HG03558 (cell line): ENCODE measurements at regions not wholly inside any gene's neighbourhood (a gene's known extent, or its start where the extent isn't known, plus 50 kb on each side); places are given as distances from the start of the nearest gene placed in this dataset.
"Not testable (repeated sequence)": the region's sequence is repeated elsewhere in the genome, so short reads cannot be mapped to it uniquely, and the experiment has no call there.

ENCODE experiments used
- ATAC-seq: cut with Tn5 transposase; IDR thresholded peaks from one replicate; pipeline ENCODE4 v1.9.1; 2021; ENCODE audit warnings: moderate number of reproducible peaks; ENCODE audit not compliant: unreplicated experiment; ENCODE audit errors: extremely low read depth

DNA sequence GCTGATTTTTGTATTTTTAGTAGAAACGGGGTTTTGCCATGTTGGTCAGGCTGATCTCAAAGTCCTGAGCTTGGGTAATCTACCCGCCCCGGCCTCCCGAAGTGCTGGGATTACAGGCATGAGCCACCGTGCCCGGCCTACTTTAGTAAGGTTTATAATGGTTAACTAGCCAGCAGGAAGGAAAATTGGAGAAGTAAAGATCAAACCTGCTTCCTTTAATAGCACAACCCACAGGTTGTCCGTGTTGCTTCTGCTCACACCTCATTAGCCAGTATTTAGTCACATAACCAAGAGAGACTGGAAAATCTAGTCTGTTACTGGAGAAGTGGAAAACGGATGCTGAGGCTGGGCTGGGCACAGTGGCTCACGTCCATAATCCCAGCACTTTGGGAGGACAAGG is 51.9 kb upstream of the TBL1XR1 start:
- no peak for ATAC-seq

DNA sequence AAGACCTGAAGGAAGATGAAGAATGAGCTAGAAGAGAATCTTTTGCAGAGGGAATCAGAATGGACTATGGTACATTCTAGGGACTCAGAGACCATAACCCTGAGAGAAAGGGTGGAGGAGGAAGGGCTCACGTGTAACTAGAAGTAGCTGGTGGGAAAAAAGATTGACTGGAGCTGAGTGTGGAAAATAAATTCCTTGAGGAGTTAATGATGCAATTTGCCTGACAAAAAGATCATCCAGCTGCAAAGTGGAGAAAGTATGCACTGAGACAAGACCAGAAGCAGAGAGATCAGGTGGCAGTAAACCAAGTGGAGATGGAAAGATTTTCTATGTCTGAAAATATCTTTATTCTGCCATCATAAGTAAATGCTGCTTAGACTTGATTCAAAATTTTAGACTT is 52.9 kb upstream of the TBL1XR1 start:
- no peak for ATAC-seq

DNA sequence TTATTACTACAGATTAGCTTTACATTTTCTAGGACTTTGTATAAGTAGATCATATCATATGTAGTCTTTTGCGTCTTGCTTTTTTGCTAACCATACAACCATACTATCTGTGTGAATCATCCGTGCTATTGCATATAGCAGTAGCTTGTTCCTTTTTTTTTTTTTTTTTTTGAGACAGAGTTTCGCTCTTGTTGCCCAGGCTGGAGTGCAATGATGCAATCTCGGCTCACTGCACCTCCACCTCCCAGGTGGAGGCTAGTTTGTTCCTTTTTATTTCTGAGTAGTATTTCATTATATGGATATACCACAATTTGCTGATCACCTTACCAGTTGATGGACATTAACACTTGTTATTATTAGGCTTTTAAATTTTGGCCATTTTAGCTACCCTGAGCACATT is 54.5 kb upstream of the TBL1XR1 start:
- ATAC-seq: peak; percentile 33

DNA sequence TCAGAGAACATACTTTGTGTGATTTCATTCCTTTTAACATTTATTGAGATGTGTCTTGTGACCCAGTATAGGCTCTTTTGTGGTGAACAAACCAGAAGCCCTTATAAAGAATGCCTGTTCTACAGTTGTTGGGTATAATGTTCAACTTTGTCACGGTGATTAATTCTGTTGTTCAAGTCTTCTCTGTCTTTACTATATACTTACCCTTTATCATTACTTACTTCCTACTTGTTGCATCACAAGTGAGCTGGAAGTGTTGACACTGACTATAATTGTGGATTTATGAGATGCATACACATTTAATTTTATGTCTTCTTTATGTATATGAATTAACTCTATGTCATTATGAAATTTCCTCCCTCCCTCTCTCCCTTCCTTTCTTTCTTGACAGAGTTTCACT is 59.7 kb upstream of the TBL1XR1 start:
- ATAC-seq: no peak

DNA sequence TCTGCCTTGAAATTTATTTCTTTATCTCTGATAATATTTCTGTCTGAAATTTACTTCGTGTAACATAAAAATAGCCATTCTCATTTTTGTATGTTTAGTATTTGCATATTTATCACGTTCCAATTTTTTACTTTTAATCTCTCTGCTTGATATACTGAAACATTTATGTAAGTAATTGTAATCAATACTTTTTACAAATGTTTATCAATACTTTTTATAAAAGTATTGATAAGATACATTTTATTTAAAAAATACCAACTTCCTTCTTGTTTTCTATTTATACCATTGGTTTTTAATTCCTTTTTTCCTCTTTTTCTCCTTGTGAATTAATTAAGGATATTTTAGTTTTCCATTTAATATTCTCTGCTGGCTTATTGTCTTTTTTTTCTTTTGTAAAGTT is 60.3 kb upstream of the TBL1XR1 start:
- ATAC-seq: no peak

DNA sequence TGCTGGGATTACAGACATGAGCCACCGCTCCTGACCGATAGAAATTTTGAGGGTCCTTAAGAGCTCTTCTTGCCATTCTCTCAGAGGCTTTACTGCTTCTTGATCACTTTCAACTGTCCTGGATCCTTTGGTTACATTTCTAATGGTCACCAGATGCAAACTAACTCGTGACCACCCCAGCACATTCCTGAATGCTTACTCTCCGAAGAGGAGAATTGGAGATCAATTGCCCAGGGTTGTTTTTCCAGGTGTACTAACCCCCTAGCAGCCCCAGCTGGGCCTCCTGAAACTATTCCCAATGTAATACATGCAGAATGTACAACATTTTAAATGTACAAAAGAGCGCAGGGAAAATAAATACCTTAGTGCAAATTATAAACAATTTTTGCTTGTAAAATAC is 65.1 kb upstream of the TBL1XR1 start:
- no peak for ATAC-seq

DNA sequence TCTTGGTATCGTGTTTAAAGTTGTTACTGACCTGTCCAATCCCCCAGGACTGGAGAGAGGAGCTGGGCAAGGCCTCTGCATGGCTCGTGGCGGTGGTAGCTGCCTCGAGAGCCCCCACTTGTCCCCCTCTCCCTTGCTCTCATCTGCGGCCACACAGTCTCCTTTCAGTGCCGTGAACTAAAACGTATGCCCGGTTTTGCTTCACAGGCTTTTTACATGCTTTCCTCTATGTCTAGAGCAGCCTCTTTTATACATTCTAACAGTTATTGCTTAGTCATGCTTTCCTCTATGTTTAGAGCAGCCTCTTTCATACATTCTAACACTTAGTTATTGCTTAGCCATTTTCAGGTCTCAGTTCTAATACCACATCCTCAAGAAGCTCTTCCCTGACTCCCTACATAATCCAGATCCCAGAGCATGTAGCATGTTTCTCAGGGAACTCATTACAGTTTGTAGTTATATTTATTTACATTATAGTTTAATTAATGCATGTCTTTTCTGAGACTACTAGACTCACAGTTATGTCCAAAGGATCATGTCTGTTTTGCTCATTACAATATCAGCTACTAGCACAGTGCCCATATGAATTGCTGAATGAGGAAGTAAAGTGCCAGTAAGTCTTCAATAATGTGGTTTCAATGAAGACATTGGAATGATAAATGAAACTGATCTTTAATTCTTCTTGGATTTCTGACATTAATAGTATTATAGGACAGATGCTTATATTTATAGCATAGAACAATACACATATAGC is 66.5 kb upstream of the TBL1XR1 start:
- ATAC-seq: no peak

DNA sequence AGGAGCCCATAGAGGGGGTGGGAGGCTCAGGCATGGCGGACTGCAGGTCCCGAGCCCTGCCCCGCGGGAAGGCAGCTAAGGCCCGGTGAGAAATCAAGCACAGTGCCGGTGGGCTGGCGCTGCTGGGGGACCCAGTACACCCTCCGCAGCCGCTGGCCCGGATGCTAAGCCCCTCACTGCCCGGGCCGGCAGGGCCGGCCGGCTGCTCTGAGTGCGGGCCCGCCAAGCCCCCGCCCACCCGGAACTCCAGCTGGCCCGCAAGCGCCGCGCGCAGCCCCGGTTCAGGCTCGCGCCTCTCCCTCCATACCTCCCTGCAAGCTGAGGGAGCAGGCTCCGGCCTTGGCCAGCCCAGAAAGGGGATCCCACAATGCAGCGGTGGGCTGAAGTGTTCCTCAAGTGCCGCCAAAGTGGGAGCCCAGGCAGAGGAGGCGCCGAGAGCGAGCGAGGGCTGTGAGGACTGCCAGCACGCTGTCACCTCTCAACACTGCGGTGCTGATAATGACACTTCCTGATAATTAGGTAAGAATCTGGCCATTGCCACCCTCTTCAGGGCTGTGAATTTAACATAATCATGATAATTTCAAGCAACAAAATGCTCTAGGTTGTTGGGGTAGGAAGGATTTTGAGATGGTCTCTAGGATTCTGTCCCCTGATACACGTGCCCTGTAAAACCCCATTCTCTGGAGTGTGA is 74.7 kb upstream of the TBL1XR1 start:
- not testable (repeated sequence) for ATAC-seq

DNA sequence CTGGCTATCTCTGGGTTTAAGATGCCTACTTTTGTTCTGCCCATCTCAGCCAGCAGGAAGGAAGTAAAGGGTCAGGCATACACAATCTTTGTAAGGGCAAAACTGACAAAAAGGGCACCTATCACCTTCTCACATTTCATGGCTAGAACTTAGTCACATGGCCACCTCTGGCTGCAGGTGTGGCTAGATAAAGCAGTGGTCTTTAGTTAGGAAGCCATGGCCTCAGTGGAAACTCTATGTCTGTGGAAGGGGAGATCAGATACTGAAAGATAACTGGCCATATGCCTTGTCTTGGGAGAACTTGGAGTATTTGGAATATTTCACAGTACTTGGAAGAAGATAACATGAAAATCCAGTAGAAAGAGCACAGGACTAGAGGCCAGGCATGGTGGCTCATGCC is 80.7 kb upstream of the TBL1XR1 start:
- ATAC-seq: no peak

DNA sequence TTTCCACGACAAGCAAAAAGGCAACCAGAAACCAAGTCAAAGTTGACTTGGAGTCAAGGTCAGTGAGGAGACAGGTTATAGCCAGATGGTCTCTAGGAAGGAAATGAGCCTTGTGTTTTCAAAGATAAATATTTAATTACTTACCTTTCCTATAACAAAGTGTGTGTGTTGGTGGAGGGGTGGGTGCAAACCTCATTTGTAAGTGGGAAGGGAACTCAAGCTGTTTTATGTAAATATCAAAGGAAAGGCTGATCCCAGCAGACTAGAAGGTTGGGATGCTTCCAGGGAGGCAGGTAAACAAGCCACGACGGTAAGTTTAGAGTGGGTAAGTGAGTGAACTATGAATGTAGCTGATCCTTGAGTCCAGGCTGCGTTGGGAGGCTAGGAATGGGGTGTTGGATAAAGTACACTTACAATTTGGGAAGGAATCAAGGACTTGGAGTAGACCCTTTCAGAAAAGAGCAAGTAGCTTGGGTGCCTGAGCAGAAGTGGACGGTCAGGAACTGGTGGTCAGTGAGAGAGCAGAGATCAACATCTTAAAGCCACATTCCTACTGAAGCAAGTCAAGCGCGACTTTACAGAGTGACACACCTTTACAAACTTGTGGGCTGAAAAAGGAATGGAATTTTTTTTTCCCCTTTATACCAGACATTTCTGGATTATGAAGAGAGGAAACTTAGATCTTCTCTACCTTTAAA is 82.0 kb upstream of the TBL1XR1 start:
- ATAC-seq: no peak

DNA sequence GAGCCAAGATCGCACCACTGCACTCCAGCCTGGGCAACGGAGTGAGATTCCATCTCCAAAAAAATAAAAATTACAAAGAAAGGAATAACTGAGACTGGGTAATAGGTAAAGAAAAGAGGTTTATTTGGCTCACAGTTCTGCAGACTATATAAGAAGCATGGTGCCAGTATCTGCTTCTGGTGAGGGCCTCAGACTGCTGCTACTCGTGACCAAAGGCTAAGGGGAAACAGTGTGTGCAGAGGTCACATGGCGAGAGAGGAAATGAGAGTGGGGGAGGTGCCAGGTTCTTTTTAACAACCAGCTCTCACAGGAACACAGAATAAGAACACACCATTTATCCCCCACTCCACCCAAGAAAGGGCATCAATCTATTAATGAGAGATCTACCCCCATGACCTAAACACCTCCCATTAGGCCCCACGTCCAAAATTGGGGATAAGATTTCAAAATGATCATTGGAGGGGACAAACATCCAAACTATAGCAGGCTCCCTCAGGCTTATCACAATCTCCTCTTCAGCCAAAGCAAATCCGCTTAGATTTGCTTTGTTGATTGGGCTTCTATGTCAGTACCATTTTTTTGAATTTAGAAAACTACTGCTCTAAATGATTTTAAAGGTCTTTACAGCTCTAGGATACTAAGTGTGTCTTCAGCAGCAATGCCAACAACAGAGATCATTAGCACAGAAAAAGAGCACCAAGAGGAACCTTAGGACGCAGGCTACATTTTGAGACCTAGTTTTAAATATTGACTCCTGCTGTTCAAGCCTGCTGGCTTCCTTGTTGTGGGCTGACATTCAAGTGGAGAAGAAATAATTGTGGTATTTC is 84.2 kb upstream of the TBL1XR1 start:
- ATAC-seq: no peak

DNA sequence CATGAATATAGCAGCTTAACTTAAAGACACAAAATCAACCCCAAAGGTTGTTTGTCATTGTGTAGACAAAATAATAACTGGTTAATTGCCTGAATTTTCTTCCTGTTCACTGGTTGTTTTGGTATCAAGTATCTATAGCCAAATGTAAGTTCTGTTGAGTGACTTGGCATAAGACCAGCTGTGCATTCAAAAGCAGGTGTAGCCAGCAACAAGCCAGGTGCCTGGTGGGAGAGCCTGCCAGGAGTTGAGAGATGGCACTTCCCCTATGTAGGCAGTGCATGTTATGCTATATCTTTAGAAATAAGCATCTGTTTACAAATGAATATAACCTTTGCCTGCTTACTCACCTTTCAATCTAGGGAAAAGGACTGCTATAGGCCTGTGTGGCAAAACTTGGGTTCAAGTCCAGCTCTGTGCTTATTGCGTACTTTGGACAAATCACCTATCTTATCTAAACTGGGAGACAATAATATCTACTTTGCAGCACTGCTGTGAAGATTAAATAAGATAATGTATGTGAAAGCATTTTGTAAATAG is 84.9 kb upstream of the TBL1XR1 start:
- ATAC-seq: no peak

DNA sequence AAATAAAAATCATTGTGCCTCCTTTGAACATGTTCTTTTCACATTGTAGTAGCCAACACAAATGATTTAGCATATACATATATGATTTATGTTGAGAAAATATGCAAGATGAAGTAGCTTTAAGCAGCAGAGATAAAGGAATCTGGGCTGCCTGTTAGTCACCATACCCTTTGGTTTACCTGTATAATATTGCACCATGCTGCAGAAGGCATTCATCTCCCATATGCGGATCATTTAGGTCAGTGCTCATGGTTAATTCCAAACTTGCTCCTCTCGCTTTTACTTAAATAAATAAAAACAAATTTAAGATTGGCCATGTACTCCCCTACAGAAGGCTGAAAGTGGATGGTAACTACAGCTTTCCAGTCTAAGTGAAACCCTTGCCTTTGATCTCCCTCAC is 86.7 kb upstream of the TBL1XR1 start:
- ATAC-seq: no peak

DNA sequence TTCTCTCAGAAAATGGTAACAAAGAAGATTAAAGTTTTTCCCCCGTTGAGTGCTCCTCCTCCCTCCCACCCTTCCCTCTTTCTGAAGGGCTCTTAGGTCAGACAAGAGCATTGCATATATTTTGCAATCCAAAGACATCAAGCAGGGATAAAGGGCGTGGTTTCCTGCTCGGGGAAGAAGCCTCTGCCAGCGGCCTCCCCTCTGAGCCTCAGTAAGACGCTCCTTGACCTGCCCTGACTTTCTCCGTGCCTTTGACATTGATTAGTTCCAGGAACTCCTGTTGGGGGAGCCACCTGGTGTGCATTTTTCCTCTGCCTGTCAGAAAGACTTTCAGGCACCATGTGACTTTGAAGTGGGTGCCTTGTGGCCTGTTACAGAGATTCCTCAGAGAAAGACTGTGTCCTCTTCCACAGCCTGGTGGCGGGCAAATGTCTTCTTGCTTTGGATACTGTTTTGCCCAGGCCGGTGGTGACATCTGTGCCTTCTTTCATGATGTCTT is 87.2 kb upstream of the TBL1XR1 start:
- ATAC-seq: no peak

DNA sequence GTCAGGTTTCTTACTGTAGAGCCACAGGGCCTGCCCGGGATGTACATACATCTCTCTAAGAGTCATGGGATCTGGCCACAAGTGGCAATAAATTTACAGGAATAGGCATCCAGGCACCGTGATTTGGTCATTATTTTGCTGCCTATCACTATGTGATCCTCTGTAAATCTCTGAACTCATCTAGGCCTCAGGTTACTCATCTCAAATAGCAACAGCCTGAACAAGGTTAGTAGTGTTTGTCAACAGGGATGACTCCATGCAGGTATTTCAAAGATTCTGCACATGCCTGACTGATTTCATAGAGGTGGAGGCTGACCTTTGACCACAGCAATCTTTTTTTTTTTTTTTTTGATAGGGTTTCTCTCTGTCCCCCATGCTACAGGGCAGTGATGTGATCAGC is 88.8 kb upstream of the TBL1XR1 start:
- no peak for ATAC-seq

DNA sequence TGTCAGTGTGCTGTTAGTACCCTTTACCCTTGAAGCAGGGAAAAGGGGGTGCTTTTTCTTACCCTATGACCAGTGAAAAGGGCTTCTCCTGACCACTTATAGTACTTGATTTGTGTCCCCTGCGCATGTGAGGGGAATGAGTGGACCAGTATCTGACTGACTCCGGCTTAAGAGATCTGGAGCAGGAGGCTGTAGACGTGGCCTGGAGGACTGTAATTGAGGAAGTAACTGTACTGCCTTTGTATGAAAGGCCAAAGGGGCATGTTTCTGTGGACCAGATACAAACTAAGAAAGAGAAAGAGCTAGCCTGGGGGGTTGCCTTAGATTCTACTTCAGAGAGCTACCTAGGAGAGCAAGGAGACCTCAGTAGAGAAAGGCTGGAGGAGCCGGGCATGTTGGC is 89.9 kb upstream of the TBL1XR1 start:
- ATAC-seq: no peak

DNA sequence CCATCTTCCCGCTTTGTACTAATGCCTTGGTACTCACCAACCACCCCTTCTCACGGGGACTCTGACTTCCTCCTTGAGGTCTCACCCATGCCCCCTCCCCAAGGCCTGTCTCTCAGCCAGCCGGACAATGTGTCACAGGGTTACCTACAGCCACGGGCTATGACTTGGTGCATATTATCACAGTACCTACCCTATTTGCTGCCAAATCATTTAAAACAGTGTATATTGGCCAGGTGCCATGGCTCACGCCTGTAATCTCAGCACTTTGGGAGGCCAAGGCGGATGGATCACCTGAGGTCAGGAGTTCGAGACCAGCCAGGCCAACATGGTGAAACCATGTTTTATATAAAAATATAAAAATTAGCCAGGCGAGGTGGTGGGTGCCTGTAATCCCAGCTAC is 93.4 kb upstream of the TBL1XR1 start:
- no peak for ATAC-seq

DNA sequence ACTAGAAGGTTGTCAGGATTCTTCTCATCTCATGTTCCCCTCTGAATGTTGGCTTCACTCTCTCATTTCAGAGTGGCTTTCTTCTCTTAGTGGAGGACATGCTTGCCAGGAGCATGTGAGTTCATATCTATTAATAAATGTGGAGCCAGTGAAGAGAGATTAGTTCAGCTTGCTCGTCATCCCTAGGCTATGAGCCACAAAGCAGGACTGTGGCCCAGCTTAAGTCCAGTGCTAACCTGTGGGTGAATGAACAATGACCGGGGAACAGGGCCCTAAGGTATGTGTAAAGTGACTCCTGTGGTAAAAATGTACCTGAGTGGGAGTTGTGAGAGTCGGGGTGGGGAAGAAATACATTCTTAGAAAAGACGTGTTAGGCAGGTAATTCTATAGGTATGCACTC is 96.9 kb upstream of the TBL1XR1 start:
- no peak for ATAC-seq

DNA sequence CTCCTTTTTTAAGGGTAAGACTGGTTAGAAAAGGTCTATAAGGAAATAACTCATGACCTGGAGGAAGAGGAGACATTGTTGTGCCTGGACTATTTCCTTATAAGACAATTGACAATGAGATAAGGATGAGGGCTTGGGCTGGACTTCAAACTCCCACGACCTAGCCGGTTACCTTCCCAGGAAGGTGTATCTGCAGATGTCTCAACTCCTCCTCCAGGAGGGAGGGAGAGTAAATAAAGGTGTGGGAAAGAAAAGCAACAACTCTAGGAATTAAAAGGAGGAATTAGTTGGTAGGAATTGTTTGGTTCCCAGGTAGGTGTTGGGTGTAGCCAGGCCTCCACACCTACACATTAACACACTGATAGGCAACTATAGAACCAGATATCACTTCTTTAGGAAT is 97.8 kb upstream of the TBL1XR1 start:
- no peak for ATAC-seq

DNA sequence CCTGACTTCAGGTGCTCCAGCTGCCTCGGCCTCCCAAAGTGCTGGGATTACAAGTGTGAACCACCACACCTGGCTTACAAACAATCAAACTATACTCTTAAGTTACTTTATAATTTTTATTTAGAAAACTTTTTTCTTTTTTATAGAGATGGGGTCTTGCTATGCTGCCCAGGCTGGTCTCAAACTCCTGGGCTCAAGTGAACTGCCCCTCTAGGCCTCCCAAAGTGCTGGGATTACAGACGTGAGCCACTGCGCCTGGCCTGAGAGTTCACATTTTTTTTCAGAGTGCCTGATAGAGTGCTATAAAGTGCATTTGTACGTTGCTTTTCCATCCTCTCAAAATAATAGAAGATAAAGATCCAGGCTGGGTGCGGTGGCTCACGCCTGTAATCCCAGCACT is 102.0 kb upstream of the TBL1XR1 start:
- ATAC-seq: no peak
